H1 (cell line): ENCODE measurements at regions not wholly inside any gene's neighbourhood (a gene's known extent, or its start where the extent isn't known, plus 50 kb on each side); places are given as distances from the start of the nearest gene placed in this dataset.

Source experiments
- CTCF ChIA-PET: fragments of 300-600 bp; sonication (Branson Sonifier 250); formaldehyde crosslinking; loops from one replicate; lab custom pipeline; 2021; ENCODE audit not compliant: partially characterized antibody; lab: Charles Lee
- POLR2A ChIA-PET: fragments of 300-600 bp; sonication (Branson Sonifier 250); formaldehyde crosslinking; loops from one replicate; lab custom pipeline; 2021; ENCODE audit warnings: inconsistent platforms; ENCODE audit not compliant: partially characterized antibody; lab: Charles Lee
- DNase-seq, 2 experiments: peaks; one replicate each; pipeline versions ENCODE4 v3.0.0 to v3.0.0-alpha.2; 2010 to 2022; ENCODE audit warnings: low spot score in 2 of 2, low read depth in 1 of 2, mixed read lengths in 1 of 2
- FAIRE-seq: peaks from 2 replicates; lab custom pipeline; 2011; peaks lifted over from hg19 to GRCh38; lab: Jason Lieb, UNC
- H2AFZ ChIP-seq: 2 replicates; pipeline ENCODE4 v1.8.1; 2012; ENCODE audit warnings: low read length, inconsistent platforms
- H2AK5ac ChIP-seq: 2 replicates; pipeline ENCODE4 v1.6.1; 2013; ENCODE audit warnings: low read depth, low read length
- H2BK120ac ChIP-seq: replicated peaks from 2 replicates; pipeline ENCODE3; 2013; ENCODE audit warnings: low read depth, low read length, inconsistent platforms
- H2BK12ac ChIP-seq: 2 replicates; pipeline ENCODE4 v1.6.1; 2013; ENCODE audit warnings: low read depth, low read length
- H2BK15ac ChIP-seq: 2 replicates; pipeline ENCODE4 v1.6.1; 2013; ENCODE audit warnings: low read length
- H2BK20ac ChIP-seq: 2 replicates; pipeline ENCODE4 v1.6.1; 2013; ENCODE audit warnings: low read length
- H2BK5ac ChIP-seq: 2 replicates; pipeline ENCODE4 v1.6.1; 2013; ENCODE audit warnings: low read depth, low read length
- H3K14ac ChIP-seq: 2 replicates; pipeline ENCODE4 v1.6.1; 2013; ENCODE audit warnings: inconsistent platforms; ENCODE audit not compliant: insufficient read length
- H3K18ac ChIP-seq: 2 replicates; pipeline ENCODE4 v1.6.1; 2013; ENCODE audit warnings: low read length; ENCODE audit errors: extremely low read depth
- H3K23ac ChIP-seq: 2 replicates; pipeline ENCODE4 v1.6.1; 2013; ENCODE audit warnings: inconsistent platforms; ENCODE audit not compliant: insufficient read length
- H3K23me2 ChIP-seq: 2 replicates; pipeline ENCODE4 v1.6.1; 2013; ENCODE audit warnings: low read depth, low read length
- H3K27ac ChIP-seq: 2 replicates; pipeline ENCODE4 v1.6.1; 2011; ENCODE audit warnings: low read depth, low read length, inconsistent platforms
- H3K27me3 ChIP-seq, 4 experiments: replicated peaks in 1 of 4; 1 replicate in 1 of 4; 2 replicates in 3 of 4; pipeline versions ENCODE4 v1.6.1 to v1.8.1; 2011 to 2013; ENCODE audit warnings: low read length in 3 of 4, mild to moderate bottlenecking in 3 of 4, inconsistent platforms in 2 of 4, mixed read lengths in 2 of 4, moderate library complexity in 1 of 4; ENCODE audit not compliant: control insufficient read depth in 3 of 4, insufficient read depth in 3 of 4; ENCODE audit errors: extremely low read depth in 1 of 4
- H3K36me3 ChIP-seq, 4 experiments: 2 replicates each; pipeline versions ENCODE4 v1.6.1 to v1.8.1; 2011 to 2013; ENCODE audit warnings: mild to moderate bottlenecking in 4 of 4, low read length in 3 of 4, moderate library complexity in 2 of 4, control low read depth in 1 of 4, inconsistent platforms in 1 of 4; ENCODE audit not compliant: insufficient read depth in 4 of 4, control insufficient read depth in 2 of 4
- H3K4ac ChIP-seq: replicated peaks from 2 replicates; pipeline ENCODE3; 2013; ENCODE audit warnings: low read length, low read depth, mixed read lengths, inconsistent platforms; ENCODE audit not compliant: insufficient read length
- H3K4me1 ChIP-seq, 4 experiments: replicated peaks in 1 of 4; 1 replicate in 1 of 4; 2 replicates in 3 of 4; pipeline versions ENCODE4 v1.6.1 to v1.8.1; 2011 to 2013; ENCODE audit warnings: low read length in 3 of 4, inconsistent platforms in 2 of 4, mixed read lengths in 1 of 4; ENCODE audit not compliant: insufficient read depth in 4 of 4, control insufficient read depth in 3 of 4
- H3K4me2 ChIP-seq, 2 experiments: 2 replicates each; pipeline versions ENCODE4 v1.6.1 to v1.8.1; 2011 to 2013; ENCODE audit warnings: low read depth in 2 of 2, low read length in 2 of 2, control low read depth in 1 of 2, inconsistent platforms in 1 of 2, mild to moderate bottlenecking in 1 of 2; ENCODE audit not compliant: insufficient read depth in 1 of 2
- H3K4me3 ChIP-seq, 4 experiments: fragments of 200-600, 300-600 bp in 1 of 4; sonication (generic), shearing (Covaris generic), sonication (Bioruptor Twin) in 1 of 4; 2 replicates each; pipeline versions ENCODE4 v1.5.1 to v1.8.1; 2011 to 2016; ENCODE audit warnings: low read length in 4 of 4, low read depth in 3 of 4, control low read depth in 2 of 4, inconsistent platforms in 2 of 4, mild to moderate bottlenecking in 2 of 4, mixed read lengths in 1 of 4, moderate library complexity in 1 of 4; ENCODE audit not compliant: insufficient read depth in 2 of 4; ENCODE audit errors: extremely low read depth in 1 of 4
- H3K56ac ChIP-seq: replicated peaks from 2 replicates; pipeline ENCODE3; 2013; ENCODE audit warnings: low read depth, mild to moderate bottlenecking, mixed read lengths, low read length, inconsistent platforms; ENCODE audit not compliant: insufficient read length
- H3K79me1 ChIP-seq: 2 replicates; pipeline ENCODE4 v1.6.1; 2013; ENCODE audit warnings: low read depth, low read length, control low read depth
- H3K79me2 ChIP-seq, 2 experiments: 2 replicates each; pipeline versions ENCODE4 v1.6.1 to v1.8.1; 2012 to 2013; ENCODE audit warnings: low read length in 2 of 2, mild to moderate bottlenecking in 2 of 2, inconsistent platforms in 1 of 2; ENCODE audit not compliant: insufficient read depth in 2 of 2, control insufficient read depth in 1 of 2
- H3K9ac ChIP-seq, 4 experiments: replicated peaks in 1 of 4; 1 replicate in 1 of 4; 2 replicates in 3 of 4; pipeline versions ENCODE4 v1.6.1 to v1.8.1; 2011 to 2013; ENCODE audit warnings: low read depth in 3 of 4, low read length in 3 of 4, control low read depth in 2 of 4, mild to moderate bottlenecking in 2 of 4, moderate library complexity in 2 of 4, inconsistent platforms in 1 of 4; ENCODE audit errors: extremely low read depth in 1 of 4
- H3K9me3 ChIP-seq, 2 experiments: 2 replicates each; pipeline versions ENCODE4 v1.6.1 to v1.8.1; 2012 to 2013; ENCODE audit warnings: mild to moderate bottlenecking in 2 of 2, moderate library complexity in 2 of 2, control low read depth in 1 of 2, inconsistent platforms in 1 of 2, low read depth in 1 of 2, low read length in 1 of 2, mixed read lengths in 1 of 2; ENCODE audit not compliant: insufficient read depth in 2 of 2
- H4K20me1 ChIP-seq, 2 experiments: replicated peaks in 1 of 2; 2 replicates each; pipeline versions ENCODE3 to v1.8.1; 2011 to 2013; ENCODE audit warnings: inconsistent platforms in 2 of 2, low read length in 2 of 2, mild to moderate bottlenecking in 1 of 2; ENCODE audit not compliant: insufficient read depth in 2 of 2, control insufficient read depth in 1 of 2
- H4K5ac ChIP-seq: 2 replicates; pipeline ENCODE4 v1.6.1; 2013; ENCODE audit warnings: low read length, low read depth, mixed read lengths, inconsistent platforms; ENCODE audit not compliant: insufficient read length
- H4K8ac ChIP-seq: 2 replicates; pipeline ENCODE4 v1.8.0; 2013; ENCODE audit warnings: mild to moderate bottlenecking, moderate library complexity, low read length, inconsistent platforms; ENCODE audit not compliant: insufficient read depth; ENCODE audit errors: extremely low read depth
- H4K91ac ChIP-seq: replicated peaks from 2 replicates; pipeline ENCODE3; 2013; ENCODE audit warnings: low read length, mixed read lengths, inconsistent platforms; ENCODE audit not compliant: insufficient read length
- CREB1 ChIP-seq: IDR thresholded peaks from 2 replicates; pipeline ENCODE4 v1.6.1; 2012; ENCODE audit warnings: inconsistent platforms
- MAFK ChIP-seq: IDR thresholded peaks from 2 replicates; pipeline ENCODE4 v1.6.1; 2012; ENCODE audit warnings: low read depth, mild to moderate bottlenecking, improper control_type of control experiment, low read length
- PHF8 ChIP-seq: fragments of 200-600 bp; sonication (generic); conservative IDR thresholded peaks from 2 replicates; pipeline ENCODE4 v1.7.1; 2012; ENCODE audit warnings: low read depth, mild to moderate bottlenecking, inconsistent platforms, low read length, moderate library complexity
- POLR2AphosphoS5 ChIP-seq: IDR thresholded peaks from 2 replicates; pipeline ENCODE4 v1.6.1; 2011; ENCODE audit warnings: low read depth, low read length
- TAF1 ChIP-seq: IDR thresholded peaks from 2 replicates; pipeline ENCODE4 v1.6.1; 2011; ENCODE audit warnings: mild to moderate bottlenecking, low read depth, low read length
- TCF12 ChIP-seq: IDR thresholded peaks from 2 replicates; pipeline ENCODE4 v1.6.1; 2011; ENCODE audit warnings: low read depth, mild to moderate bottlenecking, low read length
- WGBS, 2 experiments: shearing (Covaris generic) in 1 of 2; methylation state at CpG; one replicate each; pipeline versions ENCODE4 v1.1.6 to v1.1.7; 2013 to 2015; ENCODE audit warnings: low lambda C conversion rate in 2 of 2, mixed read lengths in 2 of 2, inconsistent platforms in 1 of 2, low coverage in 1 of 2, missing lambda C conversion rate in 1 of 2; ENCODE audit not compliant: insufficient replicate concordance in 2 of 2, insufficient coverage in 1 of 2, insufficient read length in 1 of 2; ENCODE audit errors: extremely low coverage in 1 of 2, missing lambda C conversion rate in 1 of 2; 5-methylcytosine and 5-hydroxymethylcytosine counted together
- TF ChIP-seq, protein P1 (sequence below): IDR thresholded peaks from 2 replicates; pipeline ENCODE4 v1.6.1; 2012; ENCODE audit warnings: low read length, inconsistent platforms
- TF ChIP-seq, protein P2 (sequence below): IDR thresholded peaks from 2 replicates; pipeline ENCODE4 v1.6.1; 2012; ENCODE audit warnings: inconsistent platforms

DNA sequence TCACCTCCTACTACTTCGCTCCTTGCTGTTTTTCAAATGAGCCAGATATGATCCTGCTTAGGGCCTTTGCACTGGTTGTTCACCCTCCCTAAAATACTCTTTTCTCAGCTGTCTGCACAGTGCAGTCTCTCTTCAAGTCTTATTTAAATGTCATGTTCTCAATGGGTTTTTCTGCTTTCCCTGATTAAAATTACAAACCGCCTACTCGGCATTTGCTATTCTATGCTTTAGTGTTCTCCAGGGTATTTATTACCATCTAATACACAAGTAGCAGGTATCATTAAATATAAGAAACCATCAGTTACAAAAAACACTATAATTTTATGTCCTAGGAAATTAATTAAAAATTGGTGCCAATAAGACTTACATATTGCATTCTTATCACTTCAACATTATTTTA is 108.0 kb upstream of the TMTC1 start:
- CTCF ChIA-PET: interaction anchor here (0.6 to 1.5 kb wide), 6 partner anchors 8 to 372 kb away, joined by 3 to 6 read pairs (median 3); no protein-coding TSS in a partner anchor
- no peak overlapping the region for H3K4me2 ChIP-seq
- POLR2A ChIA-PET: no interaction called here

More for the DNA sequence above, 108.0 kb upstream of the TMTC1 start:
- H3K27ac ChIP-seq: no peak overlapping the region
- H3K23ac ChIP-seq: no peak overlapping the region
- no peaks in the 10 kb centered on the region for H3K79me2 ChIP-seq
- H2BK120ac ChIP-seq: no peak overlapping the region
- no peak overlapping the region for H2AK5ac ChIP-seq
- H2AFZ ChIP-seq: no peak overlapping the region
- H3K4me3 ChIP-seq: no peak overlapping the region
- 98% methylated on average over 3 of the region's 3 CpGs; no CpG with 5 or more reads in 1 of the 2 experiments for WGBS, 2 experiments
- H3K23me2 ChIP-seq: no peaks in the 10 kb centered on the region
- H3K36me3 ChIP-seq: no peaks in the 10 kb centered on the region
- H3K18ac ChIP-seq: no peak overlapping the region
- no peak for FAIRE-seq
- no peak for DNase-seq
- H3K4ac ChIP-seq: no peak overlapping the region
- peaks cover 0 to 6% of the 10 kb centered on the region in 2 experiments; a peak in 1 of 4 replicates for H3K9me3 ChIP-seq
- TF ChIP-seq TAF1 (no peak), MAFK (peak; percentile 30; the same call in 1 of the 2 replicates), PHF8 (no peak), POLR2AphosphoS5 (no peak), CREB1 (no peak), TCF12 (no peak)
- TF ChIP-seq, protein P1, sequence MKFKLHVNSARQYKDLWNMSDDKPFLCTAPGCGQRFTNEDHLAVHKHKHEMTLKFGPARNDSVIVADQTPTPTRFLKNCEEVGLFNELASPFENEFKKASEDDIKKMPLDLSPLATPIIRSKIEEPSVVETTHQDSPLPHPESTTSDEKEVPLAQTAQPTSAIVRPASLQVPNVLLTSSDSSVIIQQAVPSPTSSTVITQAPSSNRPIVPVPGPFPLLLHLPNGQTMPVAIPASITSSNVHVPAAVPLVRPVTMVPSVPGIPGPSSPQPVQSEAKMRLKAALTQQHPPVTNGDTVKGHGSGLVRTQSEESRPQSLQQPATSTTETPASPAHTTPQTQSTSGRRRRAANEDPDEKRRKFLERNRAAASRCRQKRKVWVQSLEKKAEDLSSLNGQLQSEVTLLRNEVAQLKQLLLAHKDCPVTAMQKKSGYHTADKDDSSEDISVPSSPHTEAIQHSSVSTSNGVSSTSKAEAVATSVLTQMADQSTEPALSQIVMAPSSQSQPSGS: no peak
- TF ChIP-seq, protein P2, sequence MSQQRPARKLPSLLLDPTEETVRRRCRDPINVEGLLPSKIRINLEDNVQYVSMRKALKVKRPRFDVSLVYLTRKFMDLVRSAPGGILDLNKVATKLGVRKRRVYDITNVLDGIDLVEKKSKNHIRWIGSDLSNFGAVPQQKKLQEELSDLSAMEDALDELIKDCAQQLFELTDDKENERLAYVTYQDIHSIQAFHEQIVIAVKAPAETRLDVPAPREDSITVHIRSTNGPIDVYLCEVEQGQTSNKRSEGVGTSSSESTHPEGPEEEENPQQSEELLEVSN: no peak
- no peak overlapping the region for H3K9ac ChIP-seq
- H2BK12ac ChIP-seq: no peak overlapping the region
- H3K4me1 ChIP-seq: peaks cover 0 to 5% (median 3%) of the 10 kb centered on the region in 4 experiments; a peak in 6 of 7 replicates
- no peaks in the 10 kb centered on the region for H3K79me1 ChIP-seq
- no peak overlapping the region for H3K14ac ChIP-seq
- no peak overlapping the region for H4K8ac ChIP-seq
- no peak overlapping the region for H2BK15ac ChIP-seq
- H2BK20ac ChIP-seq: no peak overlapping the region
- no peak overlapping the region for H4K5ac ChIP-seq
- H3K27me3 ChIP-seq: no peaks in the 10 kb centered on the region
- no peak overlapping the region for H2BK5ac ChIP-seq
- no peaks in the 10 kb centered on the region for H4K20me1 ChIP-seq
- H3K56ac ChIP-seq: no peak overlapping the region
- no peak overlapping the region for H4K91ac ChIP-seq
